ENCODE measurements at regions not wholly inside any gene's neighbourhood (a gene's known extent, or its start where the extent isn't known, plus 50 kb on each side); places are given as distances from the start of the nearest gene placed in this dataset.

GRCh38 chr21:34022627-34023335 is 50.6 kb upstream of the MRPS6 start:
- TF ChIP-seq, protein P1, sequence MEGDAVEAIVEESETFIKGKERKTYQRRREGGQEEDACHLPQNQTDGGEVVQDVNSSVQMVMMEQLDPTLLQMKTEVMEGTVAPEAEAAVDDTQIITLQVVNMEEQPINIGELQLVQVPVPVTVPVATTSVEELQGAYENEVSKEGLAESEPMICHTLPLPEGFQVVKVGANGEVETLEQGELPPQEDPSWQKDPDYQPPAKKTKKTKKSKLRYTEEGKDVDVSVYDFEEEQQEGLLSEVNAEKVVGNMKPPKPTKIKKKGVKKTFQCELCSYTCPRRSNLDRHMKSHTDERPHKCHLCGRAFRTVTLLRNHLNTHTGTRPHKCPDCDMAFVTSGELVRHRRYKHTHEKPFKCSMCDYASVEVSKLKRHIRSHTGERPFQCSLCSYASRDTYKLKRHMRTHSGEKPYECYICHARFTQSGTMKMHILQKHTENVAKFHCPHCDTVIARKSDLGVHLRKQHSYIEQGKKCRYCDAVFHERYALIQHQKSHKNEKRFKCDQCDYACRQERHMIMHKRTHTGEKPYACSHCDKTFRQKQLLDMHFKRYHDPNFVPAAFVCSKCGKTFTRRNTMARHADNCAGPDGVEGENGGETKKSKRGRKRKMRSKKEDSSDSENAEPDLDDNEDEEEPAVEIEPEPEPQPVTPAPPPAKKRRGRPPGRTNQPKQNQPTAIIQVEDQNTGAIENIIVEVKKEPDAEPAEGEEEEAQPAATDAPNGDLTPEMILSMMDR (IDR thresholded peaks at IDR 0.05), result no peak
- TF ChIP-seq POLR2A (IDR thresholded peaks at IDR 0.05), result no peak

All from esophagus squamous epithelium (tissue), 4 donors.